HepG2 (cell line): ENCODE measurements at regions not wholly inside any gene's neighbourhood (a gene's known extent, or its start where the extent isn't known, plus 50 kb on each side); places are given as distances from the start of the nearest gene placed in this dataset.

Experiments used
- ATAC-seq: fragments of 200-7000 bp; cut with Tn5 transposase; 3 replicates; pipeline ENCODE4 v1.9.1; 2020; ENCODE audit warnings: mild to moderate bottlenecking, moderate library complexity
- BruUV-seq: library from RNA; stranded (reverse); fragments of 400-500 nt; replicated peaks from 2 replicates; lab custom pipeline; 2021; lab: Mats Ljungman, UMichigan
- CTCF ChIA-PET: fragments of 300-600 bp; formaldehyde crosslinking; extraction: SDS; loops from one replicate; lab custom pipeline; 2021; ENCODE audit warnings: low total read pairs, inconsistent platforms, low intra/inter-chr PET ratio; lab: Yijun Ruan, JAX
- POLR2A ChIA-PET: fragments of 350-600 bp; sonication (Branson Sonifier 250); formaldehyde crosslinking; loops from one replicate; lab custom pipeline; 2020; ENCODE audit warnings: antibody characterized with exemption, inconsistent platforms; lab: Yijun Ruan, JAX
- DNase-seq: peaks from one replicate; pipeline ENCODE4 v3.0.0-alpha.2; 2015; ENCODE audit warnings: low spot score
- FAIRE-seq: peaks from 3 replicates; lab custom pipeline; 2011; peaks lifted over from hg19 to GRCh38; lab: Jason Lieb, UNC
- H2AFZ ChIP-seq: one replicate; pipeline ENCODE4 v1.6.1; 2011; ENCODE audit warnings: low read length, inconsistent platforms
- H3K27ac ChIP-seq: fragments of 300-600 bp; 3 replicates; pipeline ENCODE4 v1.8.0; 2011; ENCODE audit warnings: mixed run types, mild to moderate bottlenecking, mixed read lengths, low read length, inconsistent platforms; ENCODE audit not compliant: insufficient read depth; ENCODE audit errors: extremely low read length
- H3K27me3 ChIP-seq, 2 experiments: fragments of 200-600 bp in 1 of 2; 2 replicates in 1 of 2; 3 replicates in 1 of 2; pipeline versions ENCODE4 v1.6.0 to v1.8.0; 2011; ENCODE audit warnings: low read length in 2 of 2, mild to moderate bottlenecking in 2 of 2, moderate library complexity in 2 of 2, inconsistent platforms in 1 of 2; ENCODE audit not compliant: insufficient read depth in 2 of 2, control insufficient read depth in 1 of 2
- H3K36me3 ChIP-seq, 2 experiments: fragments of 200-600 bp in 1 of 2; replicated peaks in 1 of 2; 2 replicates in 1 of 2; 3 replicates in 1 of 2; pipeline versions ENCODE4 v1.5.1 to v1.8.0; 2011; ENCODE audit warnings: low read length in 2 of 2, inconsistent platforms in 1 of 2; ENCODE audit not compliant: insufficient read depth in 2 of 2, control insufficient read depth in 1 of 2
- H3K4me1 ChIP-seq: 2 replicates; pipeline ENCODE4 v1.5.1; 2012; ENCODE audit warnings: low read length, inconsistent platforms; ENCODE audit not compliant: insufficient read depth
- H3K4me2 ChIP-seq: 2 replicates; pipeline ENCODE4 v1.6.0; 2011; ENCODE audit warnings: low read depth, low read length, inconsistent platforms
- H3K4me3 ChIP-seq, 3 experiments: fragments of 200-600 bp in 1 of 3; sonication (generic), shearing (Covaris generic) in 1 of 3; replicated peaks in 1 of 3; 2 replicates each; pipeline ENCODE4 v1.5.1; 2011 to 2016; ENCODE audit warnings: low read length in 3 of 3, inconsistent platforms in 2 of 3, low read depth in 2 of 3, mild to moderate bottlenecking in 2 of 3, control low read depth in 1 of 3, mixed read lengths in 1 of 3; ENCODE audit not compliant: insufficient read depth in 1 of 3
- H3K79me2 ChIP-seq: one replicate; pipeline ENCODE4 v1.6.1; 2011; ENCODE audit warnings: low read length, inconsistent platforms; ENCODE audit not compliant: insufficient read depth
- H3K9ac ChIP-seq: 2 replicates; pipeline ENCODE4 v1.6.0; 2011; ENCODE audit warnings: mild to moderate bottlenecking, low read depth, low read length, inconsistent platforms; ENCODE audit not compliant: insufficient read depth
- H3K9me3 ChIP-seq: 2 replicates; pipeline ENCODE4 v1.5.1; 2012; ENCODE audit warnings: mild to moderate bottlenecking, low read length
- H4K20me1 ChIP-seq: 2 replicates; pipeline ENCODE4 v1.6.0; 2011; ENCODE audit warnings: inconsistent platforms, mild to moderate bottlenecking, low read length, moderate library complexity; ENCODE audit not compliant: insufficient read depth
- HMGXB4 ChIP-seq, 2 experiments: sonication (generic) in 1 of 2; formaldehyde crosslinking in 1 of 2; IDR thresholded peaks; 2 replicates each; pipeline versions ENCODE4 v1.4.0 to v1.6.1; 2018 to 2020; ENCODE audit warnings: missing genetic modification reagents in 2 of 2, borderline replicate concordance in 1 of 2, low read depth in 1 of 2, mild to moderate bottlenecking in 1 of 2, missing biosample characterization in 1 of 2
- NCOA1 ChIP-seq: sonication (generic); formaldehyde crosslinking; IDR thresholded peaks from 2 replicates; pipeline ENCODE4 v1.9.0; 2021; ENCODE audit warnings: missing genetic modification reagents
- REST ChIP-seq, 2 experiments: IDR thresholded peaks; 2 replicates each; pipeline ENCODE4 v1.6.1; 2011 to 2012; ENCODE audit warnings: low read length in 2 of 2, borderline replicate concordance in 1 of 2, low read depth in 1 of 2, mild to moderate bottlenecking in 1 of 2, moderate library complexity in 1 of 2
- SSRP1 ChIP-seq: IDR thresholded peaks from 2 replicates; pipeline ENCODE4 v1.6.1; 2016; ENCODE audit warnings: control low read depth
- ZMAT5 ChIP-seq: sonication (generic); formaldehyde crosslinking; IDR thresholded peaks from 2 replicates; pipeline ENCODE4 v1.5.0; 2020; ENCODE audit warnings: mild to moderate bottlenecking, low read depth, missing genetic modification reagents, borderline replicate concordance
- ZNF101 ChIP-seq: sonication (generic); formaldehyde crosslinking; IDR thresholded peaks from 2 replicates; pipeline ENCODE4 v1.4.0; 2020; ENCODE audit warnings: mild to moderate bottlenecking, low read depth, missing genetic modification reagents, borderline replicate concordance
- ZNF317 ChIP-seq: sonication (generic); formaldehyde crosslinking; IDR thresholded peaks from 2 replicates; pipeline ENCODE4 v1.5.0; 2020; ENCODE audit warnings: mild to moderate bottlenecking, missing genetic modification reagents
- ZNF703 ChIP-seq: sonication (generic); formaldehyde crosslinking; IDR thresholded peaks from 2 replicates; pipeline ENCODE4 v1.5.1; 2020; ENCODE audit warnings: missing genetic modification reagents, mild to moderate bottlenecking, moderate library complexity, borderline replicate concordance
- WGBS: methylation state at CpG from one replicate; pipeline ENCODE4 v1.1.6; 2017; ENCODE audit warnings: low lambda C conversion rate; 5-methylcytosine and 5-hydroxymethylcytosine counted together
- in situ Hi-C: cut with HindIII; loops from 2 replicates; pipeline ENCODE4 v1.10.0; 2017; ENCODE audit warnings: low pct_unique_long_range_greater_than_20kb; ENCODE audit not compliant: extremely low pct_ligation_motif_present
- intact Hi-C: fragments of 100-400 bp; cut with micrococcal nuclease; formaldehyde crosslinking; loops from one replicate; pipeline ENCODE4 v1.10.0; 2022; ENCODE audit not compliant: unreplicated experiment

- TF ChIP-seq REST (IDR thresholded peaks at IDR 0.05; ENCODE audit: borderline replicate concordance in 1 of 2, low read depth in 1 of 2, low read length in 2 of 2) (no peak), ZNF703 (CRISPR knock-in tag) (no peak), HMGXB4 (CRISPR knock-in tag; IDR thresholded peaks at IDR 0.05; ENCODE audit: borderline replicate concordance in 1 of 2, low read depth in 1 of 2) (no peak), ZNF101 (no peak)
Measured at GRCh38 chr19:28305513-28305912, 907.4 kb downstream of the UQCRFS1 start (continued).

- in situ Hi-C loops, result no loop called here
- intact Hi-C loops, result no loop called here
- Histone ChIP-seq H3K4me3 (no peak overlapping the region), H3K4me1 (no peaks in the 10 kb centered on the region), H3K4me2 (no peak overlapping the region), H3K79me2 (no peaks in the 10 kb centered on the region), H3K9me3 (peaks cover 95% of the 10 kb centered on the region), H3K36me3 (no peaks in the 10 kb centered on the region), H2AFZ (no peak overlapping the region), H4K20me1 (no peaks in the 10 kb centered on the region), H3K27ac (no peak overlapping the region), H3K27me3 (no peaks in the 10 kb centered on the region), H3K9ac (no peak overlapping the region)
- POLR2A ChIA-PET, result no interaction called here
- TF ChIP-seq SSRP1, result no peak
- no peak for TF ChIP-seq NCOA1 (CRISPR knock-in tag)
- no peak for TF ChIP-seq ZMAT5
- TF ChIP-seq ZNF317, result no peak
- BruUV-seq, result no TSS peak
- 0% methylated on average over 2 of the region's 7 CpGs for WGBS
- ATAC-seq (no peak), FAIRE-seq (no peak), DNase-seq (no peak)
- CTCF ChIA-PET, result no interaction called here
Measured at GRCh38 chr19:28303502-28303901, 909.4 kb downstream of the UQCRFS1 start.
